ENCODE measurements at regions not wholly inside any gene's neighbourhood (a gene's known extent, or its start where the extent isn't known, plus 50 kb on each side); places are given as distances from the start of the nearest gene placed in this dataset.
"Not testable (repeated sequence)": the region's sequence is repeated elsewhere in the genome, so short reads cannot be mapped to it uniquely, and the experiment has no call there.

GRCh38 chr2:87568554-87569278 is 179.2 kb upstream of the PLGLB2 start:
- not testable (repeated sequence) for H3K4me1 ChIP-seq (replicated peaks); DNase-seq (ENCODE audit: low read depth in 1 of 2, low spot score in 2 of 2)

GRCh38 chr2:87569689-87570397 is 178.0 kb upstream of the PLGLB2 start:
- DNase-seq (ENCODE audit: low read depth in 1 of 2, low spot score in 2 of 2); H3K9me3 ChIP-seq (replicated peaks); H3K27me3 ChIP-seq (replicated peaks); H3K36me3 ChIP-seq; H3K4me1 ChIP-seq (replicated peaks); H3K4me3 ChIP-seq; H3K27ac ChIP-seq: not testable (repeated sequence)

More at GRCh38 chr2:87568554-87569278, 179.2 kb upstream of the PLGLB2 start:
- not testable (repeated sequence) for H3K27me3 ChIP-seq (replicated peaks); H3K9me3 ChIP-seq (replicated peaks); H3K27ac ChIP-seq; H3K36me3 ChIP-seq; H3K4me3 ChIP-seq

GRCh38 chr2:87571889-87572465 is 175.9 kb upstream of the PLGLB2 start:
- not testable (repeated sequence) for H3K27ac ChIP-seq; DNase-seq (ENCODE audit: low read depth in 1 of 2, low spot score in 2 of 2); H3K27me3 ChIP-seq (replicated peaks); H3K9me3 ChIP-seq (replicated peaks); H3K4me1 ChIP-seq (replicated peaks); H3K4me3 ChIP-seq; H3K36me3 ChIP-seq

GRCh38 chr2:87572906-87573305 is 175.0 kb upstream of the PLGLB2 start:
- H3K4me3 ChIP-seq; H3K9me3 ChIP-seq (replicated peaks); H3K27me3 ChIP-seq (replicated peaks); H3K4me1 ChIP-seq (replicated peaks); H3K27ac ChIP-seq; H3K36me3 ChIP-seq; DNase-seq (ENCODE audit: low read depth in 1 of 2, low spot score in 2 of 2): not testable (repeated sequence)

GRCh38 chr2:87573386-87574192 is 174.3 kb upstream of the PLGLB2 start:
- not testable (repeated sequence) for H3K27ac ChIP-seq; H3K4me3 ChIP-seq; H3K4me1 ChIP-seq (replicated peaks); H3K36me3 ChIP-seq; DNase-seq (ENCODE audit: low read depth in 1 of 2, low spot score in 2 of 2); H3K9me3 ChIP-seq (replicated peaks); H3K27me3 ChIP-seq (replicated peaks)

GRCh38 chr2:87574193-87575119 is 173.4 kb upstream of the PLGLB2 start:
- H3K4me3 ChIP-seq; DNase-seq (ENCODE audit: low read depth in 1 of 2, low spot score in 2 of 2); H3K27ac ChIP-seq; H3K27me3 ChIP-seq (replicated peaks); H3K36me3 ChIP-seq; H3K9me3 ChIP-seq (replicated peaks); H3K4me1 ChIP-seq (replicated peaks): not testable (repeated sequence)

- H3K9me3 ChIP-seq (replicated peaks); H3K27me3 ChIP-seq (replicated peaks); H3K4me3 ChIP-seq; DNase-seq (ENCODE audit: low read depth in 1 of 2, low spot score in 2 of 2); H3K27ac ChIP-seq; H3K36me3 ChIP-seq; H3K4me1 ChIP-seq (replicated peaks): not testable (repeated sequence)
Measured at GRCh38 chr2:87575138-87575537, 172.7 kb upstream of the PLGLB2 start.

GRCh38 chr2:87577358-87577757 is 170.5 kb upstream of the PLGLB2 start:
- not testable (repeated sequence) for H3K4me3 ChIP-seq; DNase-seq (ENCODE audit: low read depth in 1 of 2, low spot score in 2 of 2); H3K36me3 ChIP-seq; H3K27me3 ChIP-seq (replicated peaks); H3K9me3 ChIP-seq (replicated peaks); H3K27ac ChIP-seq; H3K4me1 ChIP-seq (replicated peaks)

GRCh38 chr2:87582152-87582551 is 165.7 kb upstream of the PLGLB2 start:
- H3K27ac ChIP-seq; H3K9me3 ChIP-seq (replicated peaks); DNase-seq (ENCODE audit: low read depth in 1 of 2, low spot score in 2 of 2); H3K27me3 ChIP-seq (replicated peaks); H3K4me3 ChIP-seq; H3K36me3 ChIP-seq; H3K4me1 ChIP-seq (replicated peaks): not testable (repeated sequence)

- not testable (repeated sequence) for H3K27ac ChIP-seq; H3K9me3 ChIP-seq (replicated peaks); DNase-seq (ENCODE audit: low read depth in 1 of 2, low spot score in 2 of 2); H3K27me3 ChIP-seq (replicated peaks); H3K4me1 ChIP-seq (replicated peaks); H3K4me3 ChIP-seq; H3K36me3 ChIP-seq
Measured at GRCh38 chr2:87582579-87582978, 165.3 kb upstream of the PLGLB2 start.

GRCh38 chr2:87583370-87583769 is 164.5 kb upstream of the PLGLB2 start:
- not testable (repeated sequence) for H3K27ac ChIP-seq; H3K36me3 ChIP-seq; H3K4me3 ChIP-seq; DNase-seq (ENCODE audit: low read depth in 1 of 2, low spot score in 2 of 2); H3K9me3 ChIP-seq (replicated peaks); H3K4me1 ChIP-seq (replicated peaks); H3K27me3 ChIP-seq (replicated peaks)

GRCh38 chr2:87583803-87584202 is 164.1 kb upstream of the PLGLB2 start:
- not testable (repeated sequence) for H3K27ac ChIP-seq; H3K27me3 ChIP-seq (replicated peaks); H3K36me3 ChIP-seq; H3K4me3 ChIP-seq; H3K9me3 ChIP-seq (replicated peaks); H3K4me1 ChIP-seq (replicated peaks); DNase-seq (ENCODE audit: low read depth in 1 of 2, low spot score in 2 of 2)

GRCh38 chr2:87584268-87584906 is 163.5 kb upstream of the PLGLB2 start:
- not testable (repeated sequence) for DNase-seq (ENCODE audit: low read depth in 1 of 2, low spot score in 2 of 2); H3K9me3 ChIP-seq (replicated peaks); H3K4me1 ChIP-seq (replicated peaks); H3K36me3 ChIP-seq; H3K4me3 ChIP-seq; H3K27ac ChIP-seq; H3K27me3 ChIP-seq (replicated peaks)

All from SJSA1 (cell line).